Kasumi-1 (cell line): ENCODE measurements at regions not wholly inside any gene's neighbourhood (a gene's known extent, or its start where the extent isn't known, plus 50 kb on each side); places are given as distances from the start of the nearest gene placed in this dataset.
"Not testable (repeated sequence)": the region's sequence is repeated elsewhere in the genome, so short reads cannot be mapped to it uniquely, and the experiment has no call there.

Source experiments
- DNase-seq, 2 experiments: peaks; one replicate each; lab custom pipeline; 2025; lab: John Stamatoyannopoulos, UW

DNA sequence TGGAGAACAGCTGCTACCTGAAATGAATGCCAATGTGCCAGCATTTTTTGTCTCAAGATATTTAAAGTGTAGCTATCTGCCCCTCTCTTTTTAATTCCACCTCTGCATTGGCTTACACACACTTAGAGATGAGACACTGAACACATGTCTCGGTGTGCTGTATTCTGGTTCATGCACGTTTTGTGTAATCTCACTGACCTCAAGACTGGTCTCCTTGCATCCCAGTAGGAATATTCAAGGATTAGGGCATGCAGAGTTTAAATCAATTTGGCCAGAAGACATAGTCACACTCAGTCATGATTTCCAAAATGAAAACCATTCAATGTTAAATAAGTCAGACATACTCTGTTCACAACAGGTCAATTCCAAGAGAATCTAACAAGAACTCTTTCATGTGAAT is 561.8 kb upstream of the TUSC1 start:
- no peak for DNase-seq

DNA sequence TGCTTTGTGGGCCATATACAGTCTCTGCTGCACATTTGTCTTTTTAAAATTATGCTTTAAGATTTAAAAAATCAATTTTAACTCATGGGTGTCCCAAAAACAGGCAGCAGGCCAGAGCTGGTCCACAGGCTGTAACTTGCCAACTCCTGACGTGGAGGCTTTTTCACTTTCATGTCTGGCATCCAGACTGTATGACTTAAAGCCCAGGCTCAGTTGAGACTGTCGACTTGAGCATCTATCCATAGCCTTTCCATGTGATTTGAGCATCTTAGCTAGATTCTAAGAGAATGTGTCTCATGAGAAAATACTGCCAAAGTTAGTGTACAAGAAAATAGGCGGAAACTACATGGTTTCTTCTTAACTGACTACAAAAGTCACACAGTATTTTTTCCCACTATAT is 559.0 kb upstream of the TUSC1 start:
- no peak for DNase-seq

DNA sequence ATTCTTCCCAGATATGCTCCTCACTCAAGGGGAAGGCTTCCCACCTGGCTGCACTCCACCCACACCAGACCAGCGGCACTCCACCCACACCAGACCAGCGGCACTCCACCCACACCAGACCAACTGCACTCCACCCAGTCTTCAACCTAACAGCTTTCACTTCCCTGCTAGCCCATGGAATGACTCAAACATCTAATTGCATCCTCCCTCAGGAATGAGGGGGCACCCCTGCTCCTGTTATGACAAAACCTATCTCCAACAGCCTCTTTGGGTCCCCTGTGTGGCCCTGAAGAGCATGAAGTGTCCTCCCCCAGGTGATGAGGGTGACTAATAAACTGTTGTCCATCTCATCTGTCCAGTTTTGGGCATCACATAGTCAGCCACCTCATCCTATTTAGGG is 556.6 kb upstream of the TUSC1 start:
- no peak for DNase-seq

DNA sequence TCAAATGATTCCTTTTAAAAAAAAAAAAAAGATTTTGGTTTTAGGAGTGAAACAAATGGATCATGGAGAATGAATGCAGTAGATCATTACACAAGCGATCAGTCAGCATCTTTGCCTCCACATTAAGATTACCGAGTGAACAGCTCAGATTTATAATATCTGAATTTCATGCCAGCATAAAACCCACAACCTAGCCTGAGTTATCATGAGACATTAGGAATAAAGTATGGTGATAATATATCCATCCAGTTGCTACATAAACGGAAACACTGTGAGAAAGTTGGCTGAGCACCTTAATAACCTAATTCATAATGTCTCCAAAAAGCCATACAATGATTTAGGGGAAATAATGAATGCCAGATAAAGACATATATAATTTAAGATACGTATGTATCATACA is 553.1 kb upstream of the TUSC1 start:
- DNase-seq = no peak

DNA sequence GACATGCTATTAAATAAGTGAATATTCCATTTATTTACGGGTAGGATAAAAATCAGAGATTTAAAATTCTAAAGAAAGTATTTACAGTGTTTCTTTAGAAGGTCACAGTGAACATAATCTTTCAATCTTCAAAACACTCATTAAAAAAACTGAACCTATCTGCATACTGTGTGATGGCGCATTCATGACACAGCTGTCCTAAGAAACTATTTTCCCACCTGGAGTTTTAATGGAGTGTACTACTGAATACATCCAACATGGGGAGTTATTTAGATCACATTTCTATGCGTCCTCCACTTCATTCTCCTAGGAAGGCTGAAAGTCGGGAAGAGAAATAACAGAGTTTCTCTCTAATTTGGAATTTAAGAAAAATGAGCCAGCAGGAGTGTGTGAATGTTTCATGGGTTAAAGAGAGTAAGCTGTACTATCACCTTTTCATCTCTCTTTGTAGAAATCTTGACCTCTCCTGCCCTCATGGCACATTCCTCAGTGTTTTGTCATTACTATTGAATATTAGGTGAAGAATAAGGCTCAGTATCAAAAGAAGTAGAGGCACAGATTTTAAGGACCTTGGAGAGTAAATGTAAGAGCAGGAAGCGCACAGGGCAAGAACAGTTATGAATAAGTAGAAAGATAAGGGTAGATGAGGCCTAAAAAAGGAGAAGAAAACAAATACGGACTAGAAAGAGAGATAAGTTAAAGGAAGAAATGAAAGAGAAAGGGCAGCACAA is 551.2 kb upstream of the TUSC1 start:
- DNase-seq = no peak

DNA sequence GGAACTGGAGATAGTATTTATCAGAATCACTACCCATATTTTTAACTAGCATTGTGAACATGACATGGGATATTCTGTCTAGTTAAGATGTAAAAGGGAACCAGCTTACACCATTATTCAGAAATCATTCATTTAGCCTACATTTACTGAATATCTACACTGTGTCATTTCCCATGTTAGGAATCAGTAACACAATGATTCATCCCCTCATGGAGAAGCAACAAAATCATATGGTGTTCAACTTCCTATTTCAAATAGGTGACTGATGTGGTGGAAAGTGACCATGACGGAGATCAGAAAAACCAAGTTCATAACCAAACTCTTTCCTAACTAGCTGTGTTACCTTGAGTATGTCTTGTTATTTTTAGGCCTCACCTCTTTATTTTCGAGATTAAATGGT is 550.0 kb upstream of the TUSC1 start:
- no peak for DNase-seq

DNA sequence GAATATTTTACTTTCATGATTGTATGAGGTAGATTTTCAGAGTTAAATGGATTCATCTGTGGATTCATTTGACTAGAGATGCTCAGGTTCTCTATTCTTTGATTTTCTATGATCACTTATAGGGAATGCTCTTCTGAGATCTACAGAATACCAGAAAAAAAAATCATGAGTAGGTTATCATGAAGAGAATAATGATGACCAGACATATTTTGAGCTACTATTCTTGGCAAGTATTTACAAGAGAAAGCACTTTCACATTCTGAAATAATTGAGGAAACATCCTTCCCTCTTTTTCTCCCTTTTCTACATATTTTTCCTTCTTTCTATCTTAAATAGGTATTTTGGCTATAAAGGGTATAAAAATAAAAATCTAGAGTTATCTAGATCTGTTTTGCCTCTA is 543.0 kb upstream of the TUSC1 start:
- DNase-seq = no peak

DNA sequence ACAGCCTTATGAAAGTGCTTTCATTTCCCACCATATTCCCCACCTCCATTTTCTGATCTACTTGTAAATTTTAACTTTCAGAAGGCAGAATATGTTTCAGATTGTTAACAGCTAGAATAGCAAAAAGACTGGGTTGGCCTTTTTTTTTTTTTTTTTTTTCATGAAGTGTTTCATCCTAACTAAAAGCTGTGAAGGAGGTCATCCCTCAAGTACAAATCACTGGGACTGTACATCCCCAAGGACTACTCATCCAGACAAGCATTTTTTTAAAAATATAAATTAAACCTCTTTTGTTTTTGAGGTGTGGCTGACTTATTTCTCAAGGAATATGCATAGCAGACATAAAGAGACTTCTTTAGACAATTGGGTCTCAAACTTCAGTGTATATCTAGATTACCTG is 542.1 kb upstream of the TUSC1 start:
- no peak for DNase-seq

DNA sequence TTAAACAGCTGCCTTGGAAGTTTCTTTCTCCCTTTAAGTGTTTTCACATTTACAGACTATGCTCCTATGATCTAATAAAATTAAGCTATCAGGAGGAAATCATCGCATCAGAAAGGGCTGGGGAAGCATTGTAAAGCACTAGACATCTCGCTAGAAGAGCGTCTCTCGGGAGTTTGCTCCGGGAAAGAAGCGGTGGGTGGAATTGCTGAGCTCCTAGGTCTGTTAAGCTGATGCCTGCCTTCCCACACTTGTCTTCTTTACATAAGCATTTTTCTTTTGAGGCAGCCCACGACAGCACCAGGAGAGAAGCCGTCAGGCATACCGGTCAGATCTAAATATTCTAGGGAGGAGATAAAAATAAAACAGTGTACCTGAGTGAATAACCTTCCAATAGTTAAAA is 541.7 kb upstream of the TUSC1 start:
- DNase-seq = no peak

DNA sequence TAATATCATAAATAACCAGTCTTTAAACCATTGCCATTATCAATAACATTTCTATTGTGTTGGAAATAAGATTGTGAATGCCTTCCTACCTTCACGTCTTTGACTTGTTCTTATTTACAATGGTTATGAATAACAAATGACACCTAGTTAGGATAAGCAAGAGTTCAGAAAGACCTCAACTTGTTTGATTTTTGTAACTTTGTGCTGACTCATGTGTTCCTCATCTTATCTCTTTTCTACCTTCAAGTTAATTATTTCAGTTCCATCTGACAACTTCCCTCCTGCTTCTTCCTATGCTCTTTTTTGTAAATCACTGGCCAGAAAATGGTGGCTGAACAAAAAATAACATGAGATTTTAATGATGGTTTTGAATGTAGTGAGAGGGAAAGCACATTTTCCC is 538.5 kb upstream of the TUSC1 start:
- no peak for DNase-seq

DNA sequence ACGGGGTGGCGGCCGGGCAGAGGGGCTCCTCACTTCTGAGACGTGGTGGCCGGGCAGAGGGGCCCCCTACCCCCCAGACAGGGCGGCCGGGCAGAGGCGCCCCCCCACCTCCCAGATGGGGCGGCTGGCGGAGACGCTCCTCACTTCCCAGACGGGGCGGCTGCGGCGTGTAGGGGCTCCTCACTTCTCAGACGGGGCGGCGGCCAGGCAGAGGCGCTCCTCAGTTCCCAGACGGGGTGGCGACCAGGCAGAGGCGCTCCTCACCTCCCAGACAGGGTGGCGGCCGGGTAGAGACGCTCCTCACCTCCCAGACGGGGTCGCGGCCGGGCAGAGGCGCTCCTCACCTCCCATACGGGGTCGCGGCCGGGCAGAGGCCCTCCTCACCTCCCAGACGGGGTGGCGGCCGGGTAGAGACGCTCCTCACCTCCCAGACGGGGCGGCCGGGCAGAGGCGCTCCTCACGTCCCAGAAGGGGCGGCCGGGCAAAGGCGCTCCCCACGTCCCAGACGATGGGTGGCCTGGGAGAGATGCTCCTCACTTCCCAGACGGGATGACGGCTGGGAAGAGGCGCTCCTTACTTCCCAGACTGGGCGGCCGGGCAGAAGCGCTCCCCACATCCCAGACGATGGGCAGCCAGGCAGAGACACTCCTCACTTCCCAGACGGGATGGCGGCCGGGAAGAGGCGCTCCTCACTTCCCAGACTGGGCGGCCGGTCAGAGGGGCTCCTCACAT is 536.6 kb upstream of the TUSC1 start:
- DNase-seq = not testable (repeated sequence)

DNA sequence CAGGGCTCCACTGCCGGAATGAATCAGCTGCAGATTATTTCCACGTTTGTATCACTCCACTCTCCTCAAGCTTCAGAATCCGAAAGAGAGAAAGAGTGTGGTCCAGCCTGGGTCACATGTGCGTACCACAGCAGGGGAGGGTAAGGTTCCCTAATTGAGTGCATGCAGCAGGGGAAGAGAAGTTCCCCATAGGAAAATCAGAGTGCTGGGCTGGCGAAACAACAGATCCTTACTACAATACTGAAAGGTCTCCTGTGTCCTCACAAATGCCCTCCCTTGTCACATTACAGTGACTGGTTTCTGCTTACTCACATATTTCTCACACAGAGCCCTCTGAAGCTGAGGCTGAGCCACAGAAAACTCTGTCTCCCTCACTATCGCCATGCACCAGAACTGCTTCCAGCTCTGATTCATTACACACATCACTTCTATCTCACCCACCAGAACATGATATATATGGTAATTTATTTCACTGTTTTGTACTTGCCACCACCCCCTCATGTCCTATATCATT is 532.2 kb upstream of the TUSC1 start:
- DNase-seq = no peak

DNA sequence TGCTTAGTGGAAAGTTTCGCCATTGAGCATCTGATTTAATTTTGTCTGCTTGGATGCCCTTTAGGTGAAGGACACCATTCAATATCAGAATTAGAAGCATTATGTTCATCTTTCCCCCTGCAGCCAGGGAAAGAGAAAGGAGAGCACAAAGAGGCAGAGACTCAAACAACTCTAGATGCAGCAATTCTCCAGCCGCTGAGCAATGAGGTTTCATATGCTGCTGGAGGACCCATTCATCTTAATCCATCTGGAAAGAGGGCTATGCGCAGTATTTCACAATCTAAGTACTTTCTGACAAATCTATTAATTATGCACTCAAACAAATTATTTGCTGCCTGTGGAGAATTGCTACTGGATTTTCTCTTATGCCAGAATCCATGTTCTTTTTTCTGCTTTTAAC is 527.0 kb upstream of the TUSC1 start:
- DNase-seq = no peak

DNA sequence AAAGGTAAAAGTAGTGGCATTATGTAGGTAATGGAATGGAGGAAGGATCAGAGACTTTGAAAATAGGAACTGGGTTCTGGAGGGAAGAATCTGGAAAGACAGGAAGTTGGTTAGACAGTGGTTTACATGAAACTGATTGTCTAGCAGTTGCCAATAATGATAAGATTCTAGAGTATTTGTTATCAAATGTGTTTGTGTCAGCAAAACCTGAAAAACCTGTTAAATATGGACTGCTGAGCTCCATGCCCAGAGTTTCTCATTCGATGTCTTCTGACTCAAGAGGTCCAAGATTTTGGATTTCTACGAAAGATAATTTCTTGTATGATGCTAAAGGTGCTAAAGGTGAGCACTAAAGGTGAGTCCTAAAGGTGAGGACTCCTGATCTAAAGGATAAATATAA is 515.0 kb upstream of the TUSC1 start:
- DNase-seq = no peak

DNA sequence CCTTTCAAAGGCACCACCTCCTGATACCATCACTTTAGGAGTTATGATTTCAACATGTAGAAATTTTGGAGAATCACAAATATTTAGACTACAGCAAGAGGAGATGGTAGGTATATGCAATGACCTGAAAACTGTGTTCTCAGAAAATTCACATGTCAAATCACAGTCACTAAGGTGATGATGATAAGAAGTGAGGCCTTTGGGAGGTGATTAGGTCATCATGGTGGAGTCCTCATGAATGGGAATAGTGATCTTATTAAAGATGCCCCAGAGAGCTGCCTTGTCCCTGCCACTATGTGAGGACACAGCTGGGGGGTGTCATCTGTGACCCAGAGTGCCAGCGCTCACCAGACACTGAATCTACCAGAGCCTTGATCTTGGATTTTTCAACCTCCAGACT is 513.5 kb upstream of the TUSC1 start:
- no peak for DNase-seq

DNA sequence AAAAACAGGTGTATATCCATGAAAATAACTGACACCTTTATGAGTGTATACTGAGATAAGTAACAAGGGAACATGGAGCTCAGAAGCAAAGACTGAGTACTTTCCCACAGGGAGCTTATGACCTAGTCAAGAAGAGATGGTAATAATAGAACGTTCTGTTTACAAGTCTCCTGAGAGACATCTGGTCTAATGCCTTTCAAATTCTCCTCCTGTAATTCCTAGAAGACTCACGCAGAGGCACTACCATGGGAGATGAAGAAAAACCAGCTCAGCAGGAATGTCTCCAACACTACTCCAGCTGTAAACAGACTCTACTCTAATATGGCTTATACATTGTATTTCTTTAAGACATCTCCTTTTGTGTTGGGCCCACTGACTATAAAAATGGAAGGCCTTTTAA is 503.6 kb upstream of the TUSC1 start:
- DNase-seq = no peak

DNA sequence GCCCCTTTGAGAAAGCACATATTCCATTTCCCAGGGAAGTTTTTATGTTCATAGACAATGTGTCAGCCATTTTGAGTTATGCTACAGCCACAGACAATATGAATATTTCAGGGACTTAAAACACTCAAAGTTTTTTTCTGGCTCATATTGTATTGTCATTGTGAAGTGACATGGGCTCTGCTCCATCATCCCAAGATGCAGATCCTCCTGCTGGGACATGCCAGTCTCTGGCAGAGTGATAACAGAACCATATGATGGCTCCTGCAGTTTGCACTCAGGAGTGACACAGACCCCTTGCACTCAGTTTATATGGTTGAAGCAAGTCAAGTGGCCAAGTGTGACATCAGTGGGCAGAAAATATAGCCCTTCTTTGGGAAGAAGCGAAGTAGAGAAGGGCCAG is 498.4 kb upstream of the TUSC1 start:
- DNase-seq = no peak

DNA sequence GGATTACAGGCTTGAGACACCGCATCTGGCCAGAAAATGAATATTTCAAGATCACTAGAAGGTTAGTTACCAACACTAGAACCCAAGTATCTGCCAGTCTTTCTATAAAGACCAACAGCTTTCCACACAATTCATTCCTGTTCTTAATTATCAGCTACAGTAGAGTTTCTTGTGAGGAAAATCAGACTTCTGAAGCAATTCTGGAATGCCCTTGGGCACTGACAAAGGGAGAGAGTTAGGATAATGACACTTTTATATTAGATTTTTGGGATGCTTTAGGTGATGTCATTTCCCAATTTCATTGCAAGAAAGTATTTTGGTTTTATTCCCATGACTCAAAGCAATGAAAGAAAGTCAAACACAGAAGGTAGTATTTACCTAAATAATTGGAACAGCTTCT is 497.0 kb upstream of the TUSC1 start:
- DNase-seq = no peak

DNA sequence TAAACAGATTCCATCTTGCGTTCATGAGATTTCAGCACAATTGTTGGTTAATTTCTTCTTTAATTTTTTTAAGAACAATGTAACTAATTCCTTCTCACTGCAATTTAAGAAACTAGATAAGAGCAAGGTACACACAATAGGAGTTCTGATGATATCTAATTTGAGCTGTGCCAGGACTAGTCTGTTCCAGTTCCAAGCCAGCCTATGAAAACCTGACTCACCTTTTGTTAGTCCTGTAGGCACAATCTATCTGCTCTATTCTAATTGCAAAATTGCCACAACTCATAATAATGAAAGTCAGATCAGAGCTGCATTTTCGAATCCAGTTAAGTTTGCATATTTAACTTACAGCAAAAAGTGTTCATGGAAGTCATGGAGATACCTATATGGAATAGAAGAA is 494.1 kb upstream of the TUSC1 start:
- DNase-seq = no peak

DNA sequence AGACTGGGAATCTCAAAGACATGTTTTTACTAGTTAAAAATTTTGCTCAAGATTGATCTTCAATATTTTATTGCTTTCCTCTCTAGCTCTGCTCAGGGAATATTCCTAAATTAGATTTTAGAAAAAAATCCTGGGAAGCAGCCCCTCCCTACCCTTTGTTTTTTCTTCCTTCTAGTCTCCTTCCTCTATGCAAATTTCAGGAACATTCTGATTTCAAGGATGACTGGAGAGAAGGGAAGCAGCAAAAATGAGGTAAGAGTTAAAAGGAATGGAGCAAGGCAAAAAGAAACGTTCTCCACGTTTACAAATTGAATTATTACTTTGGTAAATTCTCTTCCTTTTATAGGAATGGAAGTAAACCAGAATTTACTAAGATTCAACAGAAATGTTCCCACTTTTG is 493.4 kb upstream of the TUSC1 start:
- no peak for DNase-seq

DNA sequence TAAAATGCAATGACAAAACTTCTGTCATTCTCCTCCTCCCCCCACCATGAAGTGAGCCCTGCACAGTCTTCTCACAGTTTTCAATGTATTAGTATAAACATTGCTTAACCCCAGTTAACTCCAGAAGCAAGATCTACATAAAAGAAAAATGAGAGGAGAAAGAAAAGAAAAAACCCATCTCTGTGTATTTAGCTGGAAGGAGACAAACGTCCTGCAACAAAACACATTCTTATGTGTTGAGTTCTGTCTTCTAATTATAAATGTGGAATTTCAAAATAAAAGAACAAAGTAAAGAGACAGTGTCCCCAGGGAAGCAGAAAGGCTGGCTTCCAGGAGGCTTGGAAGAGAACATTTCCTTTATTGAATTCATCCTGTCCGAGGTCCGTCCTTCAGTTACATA is 491.9 kb upstream of the TUSC1 start:
- no peak for DNase-seq

DNA sequence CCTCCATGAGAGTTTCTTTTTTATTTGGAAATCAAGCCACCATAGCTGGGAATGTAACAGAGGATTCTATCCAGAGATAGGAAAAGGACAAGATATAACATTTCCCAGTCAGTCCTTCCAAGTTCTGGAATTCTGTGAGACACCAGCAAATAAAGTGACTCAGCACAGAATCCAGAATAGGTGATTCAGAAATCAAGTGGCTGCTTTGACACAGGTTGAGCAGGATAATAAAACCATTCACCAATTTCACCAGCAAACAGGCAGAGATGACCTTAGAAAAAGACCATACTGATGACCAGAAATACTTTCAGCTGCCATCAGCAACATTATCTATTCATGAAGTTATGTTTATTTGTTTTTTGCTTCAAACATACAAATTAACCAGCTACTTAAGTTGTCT is 491.5 kb upstream of the TUSC1 start:
- DNase-seq = no peak

DNA sequence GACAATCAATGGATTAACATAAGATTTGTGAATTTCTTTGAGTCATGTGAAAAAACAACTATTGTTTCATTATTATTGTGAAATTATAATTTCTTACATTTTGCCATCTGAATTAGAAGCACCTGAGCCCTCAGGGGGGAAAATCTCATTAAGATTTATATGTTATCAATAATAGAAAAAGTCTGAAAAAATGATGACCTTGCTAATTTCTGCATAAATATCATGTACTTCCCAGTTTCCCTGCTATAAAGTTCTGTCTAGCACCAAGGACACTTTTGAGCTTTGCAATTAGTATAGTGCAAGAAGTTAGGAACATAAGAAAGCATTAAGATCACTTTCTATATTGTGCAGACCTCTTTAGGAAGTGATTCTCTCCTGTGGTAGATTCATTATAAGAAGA is 488.3 kb upstream of the TUSC1 start:
- DNase-seq = no peak

DNA sequence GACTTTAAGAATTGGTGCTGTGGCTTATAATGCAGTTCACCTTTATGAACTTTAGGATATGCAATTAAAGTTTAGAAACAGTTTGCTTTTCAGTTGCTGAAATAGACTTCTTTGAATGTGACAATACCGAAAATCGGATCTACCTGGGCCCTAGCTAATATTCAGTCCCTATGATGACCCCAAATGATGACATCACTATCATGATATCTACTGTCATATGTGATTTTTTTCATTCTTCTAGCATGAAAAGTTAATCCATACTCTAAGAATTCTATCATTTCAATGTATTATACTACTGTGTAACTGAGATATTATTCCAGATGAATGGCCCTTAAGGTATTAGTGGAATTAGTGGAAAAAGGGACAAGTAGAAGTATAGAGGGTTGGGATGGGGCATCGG is 487.2 kb upstream of the TUSC1 start:
- DNase-seq = no peak
